ENCODE measurements at regions not wholly inside any gene's neighbourhood (a gene's known extent, or its start where the extent isn't known, plus 50 kb on each side); places are given as distances from the start of the nearest gene placed in this dataset.

DNA sequence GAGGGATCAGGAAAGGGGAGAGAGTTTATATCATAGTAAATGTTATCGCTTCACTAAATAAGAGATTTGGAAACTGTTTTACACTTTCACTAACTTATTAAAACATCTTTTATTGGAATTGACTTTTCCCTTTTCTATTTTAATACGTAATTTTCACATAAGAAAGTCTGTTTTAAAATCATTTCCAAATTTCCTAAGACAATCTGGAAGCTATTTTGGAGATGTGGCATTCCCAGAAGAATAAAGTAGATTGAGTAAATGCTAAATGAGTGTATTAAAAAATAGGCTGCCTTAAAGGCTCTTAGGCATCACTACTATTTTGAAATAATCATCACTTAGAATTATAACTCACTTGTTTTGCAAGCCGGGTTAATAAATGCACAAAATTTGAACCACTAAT lies 763.5 kb downstream of the EDEM1 start:
- no peak for ATAC-seq
- TF ChIP-seq CSDC2 (CRISPR knock-in tag; IDR thresholded peaks at IDR 0.05) (no peak), ARNTL (CRISPR knock-in tag; IDR thresholded peaks at IDR 0.05; ENCODE audit: borderline replicate concordance, low read depth) (no peak), ZFP30 (CRISPR knock-in tag; IDR thresholded peaks at IDR 0.05) (no peak), PPARA (CRISPR knock-in tag; IDR thresholded peaks at IDR 0.05; ENCODE audit: borderline replicate concordance) (no peak), SNAI2 (CRISPR knock-in tag; IDR thresholded peaks at IDR 0.05) (no peak), ZNF8 (CRISPR knock-in tag; IDR thresholded peaks at IDR 0.05) (no peak), ZNF70 (CRISPR knock-in tag; IDR thresholded peaks at IDR 0.05) (no peak), ESRRG (CRISPR knock-in tag; IDR thresholded peaks at IDR 0.05) (no peak), BACH2 (CRISPR knock-in tag; IDR thresholded peaks at IDR 0.05; ENCODE audit: borderline replicate concordance) (no peak)
- TF ChIP-seq, protein P1, sequence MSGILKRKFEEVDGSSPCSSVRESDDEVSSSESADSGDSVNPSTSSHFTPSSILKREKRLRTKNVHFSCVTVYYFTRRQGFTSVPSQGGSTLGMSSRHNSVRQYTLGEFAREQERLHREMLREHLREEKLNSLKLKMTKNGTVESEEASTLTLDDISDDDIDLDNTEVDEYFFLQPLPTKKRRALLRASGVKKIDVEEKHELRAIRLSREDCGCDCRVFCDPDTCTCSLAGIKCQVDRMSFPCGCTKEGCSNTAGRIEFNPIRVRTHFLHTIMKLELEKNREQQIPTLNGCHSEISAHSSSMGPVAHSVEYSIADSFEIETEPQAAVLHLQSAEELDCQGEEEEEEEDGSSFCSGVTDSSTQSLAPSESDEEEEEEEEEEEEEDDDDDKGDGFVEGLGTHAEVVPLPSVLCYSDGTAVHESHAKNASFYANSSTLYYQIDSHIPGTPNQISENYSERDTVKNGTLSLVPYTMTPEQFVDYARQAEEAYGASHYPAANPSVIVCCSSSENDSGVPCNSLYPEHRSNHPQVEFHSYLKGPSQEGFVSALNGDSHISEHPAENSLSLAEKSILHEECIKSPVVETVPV (CRISPR knock-in tag; IDR thresholded peaks at IDR 0.05): no peak
- TF ChIP-seq, protein P2, sequence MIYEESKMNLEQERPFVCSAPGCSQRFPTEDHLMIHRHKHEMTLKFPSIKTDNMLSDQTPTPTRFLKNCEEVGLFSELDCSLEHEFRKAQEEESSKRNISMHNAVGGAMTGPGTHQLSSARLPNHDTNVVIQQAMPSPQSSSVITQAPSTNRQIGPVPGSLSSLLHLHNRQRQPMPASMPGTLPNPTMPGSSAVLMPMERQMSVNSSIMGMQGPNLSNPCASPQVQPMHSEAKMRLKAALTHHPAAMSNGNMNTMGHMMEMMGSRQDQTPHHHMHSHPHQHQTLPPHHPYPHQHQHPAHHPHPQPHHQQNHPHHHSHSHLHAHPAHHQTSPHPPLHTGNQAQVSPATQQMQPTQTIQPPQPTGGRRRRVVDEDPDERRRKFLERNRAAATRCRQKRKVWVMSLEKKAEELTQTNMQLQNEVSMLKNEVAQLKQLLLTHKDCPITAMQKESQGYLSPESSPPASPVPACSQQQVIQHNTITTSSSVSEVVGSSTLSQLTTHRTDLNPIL (CRISPR knock-in tag; IDR thresholded peaks at IDR 0.05; ENCODE audit: low read depth): no peak
- TF ChIP-seq, protein P3, sequence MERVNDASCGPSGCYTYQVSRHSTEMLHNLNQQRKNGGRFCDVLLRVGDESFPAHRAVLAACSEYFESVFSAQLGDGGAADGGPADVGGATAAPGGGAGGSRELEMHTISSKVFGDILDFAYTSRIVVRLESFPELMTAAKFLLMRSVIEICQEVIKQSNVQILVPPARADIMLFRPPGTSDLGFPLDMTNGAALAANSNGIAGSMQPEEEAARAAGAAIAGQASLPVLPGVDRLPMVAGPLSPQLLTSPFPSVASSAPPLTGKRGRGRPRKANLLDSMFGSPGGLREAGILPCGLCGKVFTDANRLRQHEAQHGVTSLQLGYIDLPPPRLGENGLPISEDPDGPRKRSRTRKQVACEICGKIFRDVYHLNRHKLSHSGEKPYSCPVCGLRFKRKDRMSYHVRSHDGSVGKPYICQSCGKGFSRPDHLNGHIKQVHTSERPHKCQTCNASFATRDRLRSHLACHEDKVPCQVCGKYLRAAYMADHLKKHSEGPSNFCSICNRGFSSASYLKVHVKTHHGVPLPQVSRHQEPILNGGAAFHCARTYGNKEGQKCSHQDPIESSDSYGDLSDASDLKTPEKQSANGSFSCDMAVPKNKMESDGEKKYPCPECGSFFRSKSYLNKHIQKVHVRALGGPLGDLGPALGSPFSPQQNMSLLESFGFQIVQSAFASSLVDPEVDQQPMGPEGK (CRISPR knock-in tag; IDR thresholded peaks at IDR 0.05; ENCODE audit: borderline replicate concordance): no peak

DNA sequence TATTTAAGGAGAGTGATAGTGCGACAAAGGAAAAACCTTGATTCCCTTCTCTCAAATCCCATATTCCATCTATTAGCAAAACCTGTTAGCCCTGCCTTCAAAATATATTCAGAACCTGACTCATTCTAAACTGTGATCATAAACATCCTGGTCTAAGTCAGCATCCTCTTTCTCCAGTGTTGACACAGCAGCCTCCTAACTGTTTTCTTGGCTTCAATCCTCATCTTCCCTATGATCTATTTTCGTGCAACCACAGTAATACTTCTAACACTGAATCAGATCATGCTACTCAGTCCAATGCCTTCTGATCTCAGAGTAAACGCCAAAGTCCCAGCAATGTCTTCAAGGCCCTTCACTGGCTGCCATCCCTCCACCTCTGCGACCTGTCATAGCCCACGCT lies 785.1 kb downstream of the EDEM1 start:
- ATAC-seq: no peak
- TF ChIP-seq, protein P4, sequence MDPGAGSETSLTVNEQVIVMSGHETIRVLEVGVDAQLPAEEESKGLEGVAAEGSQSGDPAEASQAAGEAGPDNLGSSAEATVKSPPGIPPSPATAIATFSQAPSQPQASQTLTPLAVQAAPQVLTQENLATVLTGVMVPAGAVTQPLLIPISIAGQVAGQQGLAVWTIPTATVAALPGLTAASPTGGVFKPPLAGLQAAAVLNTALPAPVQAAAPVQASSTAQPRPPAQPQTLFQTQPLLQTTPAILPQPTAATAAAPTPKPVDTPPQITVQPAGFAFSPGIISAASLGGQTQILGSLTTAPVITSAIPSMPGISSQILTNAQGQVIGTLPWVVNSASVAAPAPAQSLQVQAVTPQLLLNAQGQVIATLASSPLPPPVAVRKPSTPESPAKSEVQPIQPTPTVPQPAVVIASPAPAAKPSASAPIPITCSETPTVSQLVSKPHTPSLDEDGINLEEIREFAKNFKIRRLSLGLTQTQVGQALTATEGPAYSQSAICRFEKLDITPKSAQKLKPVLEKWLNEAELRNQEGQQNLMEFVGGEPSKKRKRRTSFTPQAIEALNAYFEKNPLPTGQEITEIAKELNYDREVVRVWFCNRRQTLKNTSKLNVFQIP (CRISPR knock-in tag; IDR thresholded peaks at IDR 0.05; ENCODE audit: borderline replicate concordance, low read depth): no peak
- TF ChIP-seq ISL1 (CRISPR knock-in tag; IDR thresholded peaks at IDR 0.05) (no peak), ZC3H10 (CRISPR knock-in tag; IDR thresholded peaks at IDR 0.05) (no peak), PPARA (CRISPR knock-in tag; IDR thresholded peaks at IDR 0.05; ENCODE audit: borderline replicate concordance) (no peak), GLIS3 (CRISPR knock-in tag; IDR thresholded peaks at IDR 0.05) (no peak), ZNF70 (CRISPR knock-in tag; IDR thresholded peaks at IDR 0.05) (no peak), ZFP3 (CRISPR knock-in tag; IDR thresholded peaks at IDR 0.05) (no peak)
- TF ChIP-seq, protein P5, sequence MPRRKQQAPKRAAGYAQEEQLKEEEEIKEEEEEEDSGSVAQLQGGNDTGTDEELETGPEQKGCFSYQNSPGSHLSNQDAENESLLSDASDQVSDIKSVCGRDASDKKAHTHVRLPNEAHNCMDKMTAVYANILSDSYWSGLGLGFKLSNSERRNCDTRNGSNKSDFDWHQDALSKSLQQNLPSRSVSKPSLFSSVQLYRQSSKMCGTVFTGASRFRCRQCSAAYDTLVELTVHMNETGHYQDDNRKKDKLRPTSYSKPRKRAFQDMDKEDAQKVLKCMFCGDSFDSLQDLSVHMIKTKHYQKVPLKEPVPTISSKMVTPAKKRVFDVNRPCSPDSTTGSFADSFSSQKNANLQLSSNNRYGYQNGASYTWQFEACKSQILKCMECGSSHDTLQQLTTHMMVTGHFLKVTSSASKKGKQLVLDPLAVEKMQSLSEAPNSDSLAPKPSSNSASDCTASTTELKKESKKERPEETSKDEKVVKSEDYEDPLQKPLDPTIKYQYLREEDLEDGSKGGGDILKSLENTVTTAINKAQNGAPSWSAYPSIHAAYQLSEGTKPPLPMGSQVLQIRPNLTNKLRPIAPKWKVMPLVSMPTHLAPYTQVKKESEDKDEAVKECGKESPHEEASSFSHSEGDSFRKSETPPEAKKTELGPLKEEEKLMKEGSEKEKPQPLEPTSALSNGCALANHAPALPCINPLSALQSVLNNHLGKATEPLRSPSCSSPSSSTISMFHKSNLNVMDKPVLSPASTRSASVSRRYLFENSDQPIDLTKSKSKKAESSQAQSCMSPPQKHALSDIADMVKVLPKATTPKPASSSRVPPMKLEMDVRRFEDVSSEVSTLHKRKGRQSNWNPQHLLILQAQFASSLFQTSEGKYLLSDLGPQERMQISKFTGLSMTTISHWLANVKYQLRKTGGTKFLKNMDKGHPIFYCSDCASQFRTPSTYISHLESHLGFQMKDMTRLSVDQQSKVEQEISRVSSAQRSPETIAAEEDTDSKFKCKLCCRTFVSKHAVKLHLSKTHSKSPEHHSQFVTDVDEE (CRISPR knock-in tag; IDR thresholded peaks at IDR 0.05): no peak

DNA sequence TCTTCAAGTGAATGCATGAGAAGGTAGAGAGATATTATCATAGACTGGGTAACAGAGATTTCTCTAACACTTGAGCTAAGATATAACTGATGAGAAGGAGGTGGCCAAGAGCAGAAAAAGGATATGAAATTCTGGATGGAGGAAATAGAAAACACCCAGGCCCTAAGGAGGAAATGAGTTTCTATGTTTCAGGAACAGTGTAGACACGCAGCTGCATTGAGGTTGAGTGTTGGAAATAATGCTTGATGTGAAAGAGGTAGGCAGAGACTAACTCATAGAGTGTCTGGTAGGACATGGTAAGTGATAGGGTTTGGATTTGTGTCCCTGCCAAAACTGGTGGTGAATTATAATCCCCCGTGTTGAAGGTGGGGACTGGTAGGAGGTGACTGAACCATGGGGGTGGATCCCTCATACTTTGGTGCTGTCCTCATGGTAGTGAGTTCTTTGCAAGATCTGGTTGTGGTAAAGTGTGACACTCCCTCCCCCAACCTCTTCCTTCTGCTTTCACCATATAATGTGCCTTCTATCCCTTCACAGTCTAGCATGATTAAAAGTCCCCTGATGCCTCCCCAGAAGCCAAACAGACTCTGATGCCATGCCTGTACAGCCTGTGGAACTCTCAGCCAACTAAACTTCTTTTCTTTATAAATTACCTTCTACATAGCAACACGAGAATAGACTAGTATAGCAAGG lies 787.3 kb downstream of the EDEM1 start:
- ATAC-seq: no peak
- TF ChIP-seq TOX (CRISPR knock-in tag; IDR thresholded peaks at IDR 0.05; ENCODE audit: borderline replicate concordance) (no peak), TCF4 (CRISPR knock-in tag; IDR thresholded peaks at IDR 0.05; ENCODE audit: borderline replicate concordance) (no peak)
- TF ChIP-seq, protein P5 (CRISPR knock-in tag; IDR thresholded peaks at IDR 0.05): no peak
- TF ChIP-seq, protein P4 (CRISPR knock-in tag; IDR thresholded peaks at IDR 0.05; ENCODE audit: borderline replicate concordance, low read depth): no peak
